Stimulated activated CD4-positive, alpha-beta T cell treated with anti-CD3 and anti-CD28 coated beads, Interleukin-2, amount 100 ng/mL, for 24 hours (primary cell): ENCODE measurements at regions not wholly inside any gene's neighbourhood (a gene's known extent, or its start where the extent isn't known, plus 50 kb on each side); places are given as distances from the start of the nearest gene placed in this dataset.
"Not testable (repeated sequence)": the region's sequence is repeated elsewhere in the genome, so short reads cannot be mapped to it uniquely, and the experiment has no call there.

Source experiments
- DNase-seq, 2 donors: peaks; one replicate each; pipeline ENCODE4 v3.0.0-alpha.2; 2020

DNA sequence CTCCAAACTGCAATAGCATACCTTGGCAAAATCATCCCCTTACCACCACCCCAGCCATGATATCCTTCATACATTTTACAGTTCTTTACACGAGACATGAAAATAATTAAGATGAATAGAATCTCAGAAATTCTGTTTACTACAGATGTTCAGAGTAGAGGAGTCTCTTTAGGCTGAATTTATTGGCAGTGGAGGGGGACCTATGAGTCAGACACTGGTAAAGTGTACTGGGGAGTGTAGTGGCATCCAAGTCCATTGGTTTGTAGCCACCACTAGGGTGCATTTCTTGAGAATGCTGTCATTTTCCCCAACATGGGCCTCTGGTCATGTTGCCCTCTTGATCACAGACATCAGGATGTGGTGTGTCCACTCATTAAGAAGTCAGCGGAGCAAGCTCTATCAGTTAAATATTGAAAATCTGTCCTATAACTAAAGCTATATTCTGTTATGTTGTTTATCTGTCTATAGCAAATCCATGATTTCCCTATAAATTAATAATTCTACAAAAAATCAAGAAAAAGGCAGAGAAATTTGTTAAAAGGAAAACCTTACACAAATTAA, 672.2 kb downstream of the PRIM2 start:
- DNase-seq = not testable (repeated sequence)

DNA sequence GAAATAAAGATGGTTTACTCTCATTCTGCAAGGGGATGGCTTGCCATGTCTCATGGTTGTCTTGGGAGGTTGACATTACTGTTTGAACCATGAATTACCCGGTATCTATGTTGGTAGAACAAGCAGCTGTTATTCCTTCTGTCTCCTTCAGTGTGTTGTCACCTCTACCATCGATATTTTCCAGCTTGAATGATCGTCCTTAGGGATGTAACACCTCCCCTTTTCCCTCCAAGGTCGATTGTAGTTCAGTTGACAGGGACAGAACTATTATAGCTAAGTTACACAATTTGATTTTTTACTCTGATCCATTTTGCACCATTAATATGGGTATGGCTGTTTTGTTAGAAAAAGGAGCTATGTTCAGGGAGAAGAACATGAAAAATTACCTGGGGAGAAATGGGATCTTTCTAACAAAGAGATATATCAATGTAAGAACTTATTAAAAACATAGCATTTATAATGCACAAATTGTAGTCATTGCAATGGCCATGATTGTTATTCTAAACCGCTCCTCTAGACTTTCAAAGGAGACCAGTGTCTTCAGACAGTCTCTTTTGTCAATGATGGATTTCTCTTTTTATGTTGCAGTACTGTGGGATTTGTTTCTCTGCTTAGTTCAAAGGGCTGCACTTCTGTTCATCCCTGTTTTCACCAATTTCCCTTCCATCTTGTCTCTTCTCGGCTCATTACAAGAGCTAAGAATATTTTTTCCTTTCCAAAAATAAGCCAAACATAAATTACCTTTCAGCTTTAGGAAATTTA, 681.6 kb downstream of the PRIM2 start:
- not testable (repeated sequence) for DNase-seq

DNA sequence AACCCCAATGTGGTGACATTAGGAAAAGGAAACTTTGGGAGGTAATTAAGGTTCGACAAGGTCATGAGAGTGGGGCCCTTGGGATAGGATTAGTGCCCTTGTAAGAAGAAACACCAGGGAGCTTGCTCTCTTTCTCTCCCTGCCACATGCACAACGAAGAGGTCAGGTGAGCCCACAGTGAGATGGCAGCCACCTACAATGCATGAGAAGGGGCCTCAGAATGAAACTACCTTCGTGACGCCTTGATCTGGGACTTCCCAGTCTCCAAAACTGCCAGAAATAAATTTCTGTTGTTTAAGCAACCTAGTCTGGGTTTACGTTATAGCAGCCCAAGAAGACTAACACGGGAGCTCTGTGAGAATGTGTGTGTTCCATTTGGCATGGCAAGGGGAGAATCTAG, 682.8 kb downstream of the PRIM2 start:
- not testable (repeated sequence) for DNase-seq

DNA sequence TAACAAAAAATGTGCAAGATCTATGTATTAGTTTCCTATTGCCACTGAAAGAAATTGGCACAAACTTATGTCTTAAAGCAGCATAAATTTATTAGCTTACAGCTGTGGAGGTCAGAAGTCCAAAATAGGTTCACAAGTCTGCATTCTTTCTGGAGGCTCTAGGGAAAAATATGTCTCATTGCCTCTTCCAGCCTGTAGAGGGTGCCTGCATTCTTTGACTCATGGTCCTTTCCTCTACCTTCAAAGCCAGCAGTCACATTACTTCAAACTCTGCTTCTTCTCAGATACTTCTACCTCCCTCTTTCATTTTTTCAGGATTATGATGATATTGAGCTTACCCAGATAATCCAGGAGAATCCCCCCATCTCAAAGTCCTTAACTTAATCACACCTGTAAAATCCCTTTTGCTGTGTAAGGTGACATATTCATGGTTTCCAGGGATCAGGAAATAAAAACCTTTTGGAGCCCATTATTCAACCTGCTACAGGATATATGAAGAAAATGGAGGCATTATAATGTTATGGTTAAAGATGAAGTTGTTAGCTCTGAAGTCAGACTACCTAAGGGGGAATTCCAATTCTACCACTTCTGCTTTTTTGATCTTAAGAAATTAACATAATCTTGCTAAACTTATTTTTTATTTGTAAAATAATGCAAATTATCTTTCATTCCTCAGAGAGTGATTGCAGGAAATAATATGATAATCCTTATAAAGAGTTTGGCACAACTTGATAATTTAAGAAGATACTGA, 686.2 kb downstream of the PRIM2 start:
- DNase-seq = not testable (repeated sequence)

DNA sequence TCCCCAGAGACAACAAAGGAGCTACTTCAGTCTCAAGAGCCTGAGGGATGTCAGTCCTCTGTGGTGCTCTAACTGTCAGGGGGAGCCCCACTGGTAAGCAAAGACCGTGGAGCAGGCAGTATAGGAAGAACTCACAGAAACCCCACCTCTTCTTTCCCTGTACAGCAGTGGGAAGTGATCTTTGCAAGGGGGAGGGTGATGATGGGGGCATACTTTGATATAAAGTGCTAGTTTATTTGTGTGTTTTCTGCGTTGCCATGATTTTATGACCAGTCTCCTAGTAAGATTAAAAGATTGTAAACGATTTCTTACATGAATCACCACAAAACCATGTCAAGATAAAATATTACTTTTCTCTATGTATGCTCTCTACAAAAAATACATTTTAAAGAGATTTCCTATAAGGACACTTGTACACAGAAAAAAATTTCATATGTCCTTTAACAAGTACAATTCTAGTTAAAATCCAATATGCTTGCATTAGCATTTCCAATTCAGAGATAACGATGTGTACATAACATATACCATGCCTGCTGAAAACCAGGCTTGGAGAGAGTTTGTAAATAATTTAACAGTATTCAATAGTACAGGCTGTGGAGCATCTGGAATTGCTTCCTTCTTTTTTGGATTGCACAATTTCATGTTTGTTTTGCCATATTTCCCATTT, 690.0 kb downstream of the PRIM2 start:
- not testable (repeated sequence) for DNase-seq

DNA sequence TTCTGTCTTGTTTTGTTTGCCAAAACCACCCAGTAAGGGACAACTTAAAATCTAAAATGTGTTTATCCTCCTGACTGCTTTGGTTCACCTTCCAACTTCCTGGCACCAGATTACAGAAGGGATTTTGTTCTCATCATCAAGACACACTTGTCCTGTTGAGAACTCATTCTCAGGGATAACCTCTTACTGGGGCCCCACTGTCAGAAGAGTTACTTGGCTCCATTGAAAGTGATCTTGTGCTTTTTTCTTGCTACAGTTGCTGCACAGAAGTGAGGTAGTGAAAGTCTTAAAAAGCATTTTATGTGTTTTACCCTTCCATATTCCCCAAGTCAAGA, 690.5 kb downstream of the PRIM2 start:
- DNase-seq = not testable (repeated sequence)

DNA sequence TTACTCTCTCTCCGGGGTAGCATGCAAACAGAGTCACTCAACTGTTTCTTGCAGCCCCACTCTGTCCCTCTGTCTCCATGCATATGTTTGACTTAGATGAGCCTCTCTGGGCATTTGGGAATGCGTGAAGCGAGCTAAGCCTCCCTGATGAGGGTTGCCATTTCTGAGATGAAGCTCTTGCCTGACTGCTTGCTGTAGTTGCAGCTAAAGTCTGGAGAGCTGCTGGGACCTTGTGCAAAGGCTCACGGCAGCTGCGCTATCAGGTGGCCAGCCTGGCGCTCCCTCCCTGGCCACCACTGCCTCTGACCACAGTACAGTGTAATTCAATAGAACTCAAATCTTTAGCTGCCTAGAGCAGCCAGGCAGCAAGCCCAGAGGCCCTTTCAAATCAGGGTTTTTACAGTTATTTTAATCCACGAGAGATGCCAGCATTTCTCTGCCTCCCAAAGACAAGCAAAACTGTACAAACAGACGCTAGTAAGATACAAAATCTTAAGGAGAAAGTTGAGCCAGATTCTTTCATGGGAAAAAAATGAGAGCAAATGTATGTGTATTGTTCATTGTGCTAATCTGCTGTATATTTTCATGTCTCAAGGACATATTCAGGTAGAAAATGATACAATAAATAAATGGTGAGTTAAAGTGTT, 694.6 kb downstream of the PRIM2 start:
- DNase-seq = not testable (repeated sequence)

DNA sequence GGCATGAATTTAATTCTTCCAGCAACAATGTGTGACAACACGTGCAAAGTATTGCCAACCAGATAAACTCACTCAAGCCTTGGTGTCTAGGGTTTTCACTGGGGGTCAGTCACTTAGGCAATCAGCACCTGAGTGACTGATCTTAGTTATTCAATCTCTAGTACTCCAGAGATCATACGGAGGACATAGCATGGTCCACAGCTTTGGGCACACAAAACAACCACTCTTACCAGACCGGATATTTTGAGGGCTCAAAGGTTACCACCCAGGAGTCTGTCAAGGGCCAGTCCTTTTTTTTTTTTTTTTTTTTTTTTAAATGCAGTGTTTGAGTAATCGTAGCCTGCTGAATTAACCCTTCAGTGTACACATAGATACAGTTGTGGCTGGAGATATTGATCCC, 699.2 kb downstream of the PRIM2 start:
- DNase-seq = not testable (repeated sequence)

DNA sequence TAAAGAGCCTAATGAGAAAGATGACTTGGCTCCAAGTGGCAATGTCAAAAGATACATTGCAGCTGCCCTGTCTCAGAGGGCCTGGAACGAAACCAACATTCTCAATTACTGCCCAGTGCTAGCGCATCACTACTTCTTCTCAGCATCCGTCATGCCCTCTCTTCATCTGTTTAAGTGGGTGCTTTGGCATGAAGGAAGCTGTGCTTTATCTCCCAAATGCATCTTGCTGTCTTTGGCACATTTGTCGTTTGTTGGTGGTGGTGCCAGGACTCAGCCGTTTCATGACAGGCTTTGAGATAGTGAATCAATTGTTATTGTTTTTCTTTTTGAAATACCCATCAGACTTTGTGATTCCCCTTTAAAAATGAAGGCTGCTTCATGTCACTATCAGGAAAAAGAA, 710.8 kb downstream of the PRIM2 start:
- not testable (repeated sequence) for DNase-seq

DNA sequence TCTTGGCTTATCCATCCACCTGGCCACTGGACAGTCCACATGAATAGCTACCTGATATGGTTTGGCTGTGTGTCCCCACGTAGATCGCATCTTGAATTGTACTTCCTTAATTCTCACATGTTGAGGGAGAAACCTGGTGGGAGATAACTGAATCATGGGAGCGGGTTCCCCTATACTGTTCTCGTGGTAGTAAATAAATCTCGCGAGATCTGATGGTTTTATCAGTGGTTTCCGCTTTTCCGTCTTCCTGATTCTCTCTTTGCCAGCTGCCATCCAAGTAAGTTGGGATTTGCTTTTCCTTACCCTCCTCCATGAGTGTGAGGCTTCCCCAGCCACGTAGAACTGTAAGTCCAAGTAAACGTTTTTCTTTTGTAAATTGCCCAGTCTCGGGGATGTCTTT, 720.8 kb downstream of the PRIM2 start:
- not testable (repeated sequence) for DNase-seq

DNA sequence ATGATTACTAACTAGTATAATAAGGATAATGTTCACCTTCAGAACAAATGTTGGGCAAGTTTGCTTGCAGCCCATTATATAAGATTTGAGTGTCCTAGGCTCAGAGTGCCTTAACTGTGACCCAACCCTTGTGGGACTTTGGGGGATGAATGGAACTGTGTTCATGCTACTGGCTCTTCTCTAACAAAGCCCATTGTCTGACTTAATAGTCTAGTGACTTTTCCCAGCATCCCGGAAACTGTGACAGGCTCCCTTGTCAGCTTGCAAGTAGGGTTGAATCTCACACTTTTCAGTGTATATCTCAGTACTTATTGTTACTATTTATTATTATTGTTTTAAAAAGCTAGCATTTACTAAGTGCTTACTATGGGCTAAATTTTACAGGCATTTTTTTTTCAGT, 729.2 kb downstream of the PRIM2 start:
- not testable (repeated sequence) for DNase-seq

DNA sequence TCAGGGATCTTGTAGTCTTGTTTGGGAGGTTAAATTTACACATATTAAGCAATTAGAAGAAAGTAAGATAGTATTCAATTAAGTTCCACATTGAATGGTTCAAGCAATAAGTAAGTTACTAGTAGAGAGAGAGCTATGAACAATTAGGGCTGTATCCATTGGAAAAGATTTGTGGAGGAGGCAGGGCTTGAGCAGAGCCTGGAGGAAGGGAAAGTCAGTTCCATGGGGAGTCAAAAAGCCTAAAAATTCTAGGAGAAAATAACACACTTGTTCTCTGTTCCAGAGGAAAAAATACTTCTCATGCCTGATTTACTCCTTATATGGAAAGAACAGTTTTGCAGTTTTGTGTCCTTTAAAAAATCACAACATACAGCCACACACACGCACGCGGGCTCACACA, 730.0 kb downstream of the PRIM2 start:
- DNase-seq = not testable (repeated sequence)

DNA sequence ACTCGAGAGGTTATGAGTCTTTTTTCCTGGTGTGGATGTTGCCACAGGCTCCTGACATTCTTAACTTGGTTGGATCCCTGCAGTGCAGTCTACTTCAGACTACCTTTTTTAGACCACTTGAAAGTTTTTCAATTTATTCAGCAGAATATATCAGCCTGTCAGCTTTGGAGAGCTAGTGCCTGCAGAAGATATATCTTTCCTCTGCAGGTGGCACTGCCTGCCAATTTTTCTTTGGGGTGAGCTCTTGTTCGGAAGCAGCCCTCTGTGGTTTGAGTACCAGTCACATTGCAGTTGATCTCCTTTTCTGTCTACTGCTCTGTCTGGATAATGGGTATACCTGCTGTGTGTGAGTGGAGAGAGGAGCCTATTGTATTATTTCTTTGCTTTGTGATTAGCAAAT, 730.4 kb downstream of the PRIM2 start:
- DNase-seq = not testable (repeated sequence)

DNA sequence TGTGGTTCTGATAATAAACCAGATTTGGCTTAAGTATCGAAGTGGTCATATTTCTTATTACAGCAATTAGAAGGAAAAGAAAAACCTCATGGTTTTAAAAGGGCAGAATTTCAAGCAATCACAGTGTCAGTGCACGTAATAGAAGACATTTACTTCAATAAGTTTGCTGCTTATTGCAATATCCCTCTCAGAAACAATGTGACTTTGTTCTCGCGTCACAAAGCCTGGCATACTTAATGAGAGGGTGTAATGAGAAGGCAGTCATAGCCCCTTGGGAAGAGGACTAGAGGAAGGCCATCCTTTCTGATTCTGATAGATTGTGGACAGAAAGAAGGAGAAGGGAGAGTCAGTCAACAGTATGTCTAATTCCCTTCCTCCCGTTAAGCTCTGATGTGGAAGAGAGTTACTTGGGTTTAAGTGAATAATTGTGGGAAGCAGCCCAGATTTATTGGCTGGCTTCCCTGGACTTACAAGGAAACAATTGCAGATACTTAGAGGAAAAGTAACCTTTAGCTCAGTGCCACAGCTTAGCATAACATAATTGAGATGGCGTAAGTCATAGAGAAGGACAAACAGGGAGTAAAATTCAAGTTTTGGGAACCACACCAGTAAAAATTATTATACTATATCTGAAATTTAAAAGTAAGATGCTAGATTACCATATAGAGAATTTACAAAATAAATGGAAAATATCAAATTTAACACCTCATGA, 738.2 kb downstream of the PRIM2 start:
- DNase-seq = not testable (repeated sequence)

DNA sequence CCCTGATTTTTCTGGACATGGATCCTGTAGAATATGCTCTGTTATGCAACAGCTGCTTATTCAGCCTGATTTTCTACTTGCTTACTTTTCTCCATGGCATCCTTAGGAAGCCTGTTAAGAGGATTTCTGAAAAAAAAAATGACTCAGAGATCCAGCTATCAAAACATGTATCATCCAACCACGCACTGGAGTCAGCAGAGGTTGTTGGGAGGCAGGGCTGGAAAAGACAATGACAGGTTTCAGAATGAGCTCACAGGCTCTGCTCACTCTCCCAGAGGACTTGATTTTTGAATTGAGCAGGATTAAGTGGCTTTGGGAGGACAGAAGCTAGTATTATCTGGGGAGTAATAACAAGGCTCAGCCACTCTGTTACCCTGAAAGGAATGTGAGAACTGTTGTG, 742.3 kb downstream of the PRIM2 start:
- DNase-seq = not testable (repeated sequence)

DNA sequence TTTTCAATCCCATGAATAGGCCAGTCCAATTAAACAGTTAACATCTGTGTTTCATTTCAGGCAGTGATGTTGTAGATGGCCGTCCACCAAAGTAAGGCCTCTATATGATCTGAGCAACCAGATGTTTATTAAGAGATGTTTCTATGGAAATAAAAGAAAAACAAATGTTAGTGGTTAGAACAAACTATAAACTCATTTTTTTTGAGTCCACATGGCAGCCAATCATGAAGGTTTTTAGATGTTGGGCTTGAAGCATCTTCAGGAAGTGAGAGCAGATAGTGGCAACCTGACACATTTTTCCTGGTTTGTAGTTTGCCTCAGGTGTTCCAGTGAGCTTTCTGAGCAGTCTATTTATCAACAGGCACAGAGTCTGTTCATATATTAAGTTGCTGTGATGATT, 746.1 kb downstream of the PRIM2 start:
- DNase-seq = not testable (repeated sequence)

DNA sequence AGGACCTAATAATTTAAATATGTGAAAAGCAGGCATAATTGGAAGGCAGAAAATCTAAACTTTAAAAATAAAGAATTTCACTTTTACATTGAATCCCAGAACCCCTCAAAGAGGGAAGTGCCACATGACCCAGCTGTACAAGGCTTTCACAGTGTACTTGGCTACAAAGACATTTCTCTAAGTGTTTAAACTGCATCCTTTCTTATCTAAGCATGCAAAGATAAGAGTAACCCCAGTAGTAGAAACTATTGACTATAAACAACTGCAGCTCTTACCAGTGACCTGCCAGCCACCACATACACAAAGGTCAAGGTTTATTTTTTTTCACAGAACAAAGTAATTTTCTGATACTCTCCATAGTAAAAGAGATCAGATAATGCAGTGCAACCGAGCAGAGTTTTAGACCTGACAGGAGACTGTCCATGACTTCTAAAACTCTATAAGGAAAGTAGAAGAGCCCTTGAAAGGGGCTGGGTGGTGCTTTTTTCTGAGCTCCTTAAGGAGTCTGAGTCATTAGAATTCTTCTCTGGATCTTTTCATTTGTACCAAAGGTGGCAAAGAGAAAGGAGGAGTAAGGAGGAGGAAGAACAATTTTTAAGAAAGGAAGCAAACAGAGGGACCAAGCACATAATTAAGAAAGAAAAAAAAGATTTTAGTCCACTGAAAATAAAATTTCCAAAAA, 750.6 kb downstream of the PRIM2 start:
- not testable (repeated sequence) for DNase-seq

DNA sequence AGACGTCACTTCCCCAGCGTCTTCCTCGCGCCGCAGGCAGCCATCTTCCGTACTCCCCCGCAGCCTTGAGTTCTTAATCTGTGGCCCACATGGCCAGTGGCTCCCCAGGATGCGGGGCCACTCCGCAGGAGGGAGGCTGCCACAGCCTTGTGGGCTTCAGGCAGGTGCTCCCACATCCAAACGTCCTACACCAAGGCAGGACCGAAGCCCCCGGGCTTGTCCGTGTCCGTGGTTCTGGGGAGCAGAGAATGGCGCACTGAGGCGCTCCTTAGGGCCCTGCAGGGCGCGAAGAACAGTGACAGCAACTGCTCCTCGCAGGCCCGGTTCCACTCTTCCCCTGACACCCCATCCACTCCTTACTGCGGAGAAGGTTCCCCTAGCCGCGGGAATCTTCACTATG, 755.8 kb downstream of the PRIM2 start:
- no peak for DNase-seq

DNA sequence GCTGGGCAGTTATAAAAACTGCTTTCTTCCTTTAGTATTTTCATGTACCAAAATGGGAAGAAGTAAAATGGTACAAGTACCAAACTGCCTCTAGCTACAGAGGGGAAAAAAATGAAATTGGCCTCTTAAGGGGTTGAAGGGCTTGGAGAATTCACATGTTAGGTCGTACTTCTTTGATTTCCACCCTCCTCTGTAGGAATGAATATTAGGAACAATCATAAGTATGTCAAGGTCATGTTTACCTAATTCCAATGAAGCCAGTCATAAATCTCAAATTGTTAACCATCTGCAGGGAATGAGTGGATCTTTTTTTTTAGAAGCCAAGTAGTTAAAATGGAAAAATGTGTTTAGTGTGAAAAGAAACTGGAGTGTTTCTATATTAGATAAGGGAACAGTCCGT, 772.6 kb downstream of the PRIM2 start:
- DNase-seq = not testable (repeated sequence)

DNA sequence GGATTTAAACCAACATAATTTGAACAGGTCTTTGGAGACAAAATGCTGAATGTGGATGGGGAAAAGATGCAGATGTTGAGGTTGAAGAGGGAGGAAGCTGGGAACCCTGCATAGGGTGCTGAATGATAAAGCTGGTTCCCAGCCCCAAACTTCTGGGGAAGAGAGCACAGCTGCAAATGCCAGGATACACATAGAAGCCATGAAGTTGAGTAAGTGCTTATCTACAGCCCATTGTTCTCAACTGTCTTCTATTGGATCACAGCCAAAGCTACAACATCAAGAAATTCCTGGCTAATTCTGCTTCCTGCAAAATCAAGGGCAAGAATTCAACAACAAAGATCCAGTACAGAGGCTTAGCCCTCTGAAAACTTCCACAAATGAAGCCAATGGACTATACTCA, 779.8 kb downstream of the PRIM2 start:
- DNase-seq = not testable (repeated sequence)

DNA sequence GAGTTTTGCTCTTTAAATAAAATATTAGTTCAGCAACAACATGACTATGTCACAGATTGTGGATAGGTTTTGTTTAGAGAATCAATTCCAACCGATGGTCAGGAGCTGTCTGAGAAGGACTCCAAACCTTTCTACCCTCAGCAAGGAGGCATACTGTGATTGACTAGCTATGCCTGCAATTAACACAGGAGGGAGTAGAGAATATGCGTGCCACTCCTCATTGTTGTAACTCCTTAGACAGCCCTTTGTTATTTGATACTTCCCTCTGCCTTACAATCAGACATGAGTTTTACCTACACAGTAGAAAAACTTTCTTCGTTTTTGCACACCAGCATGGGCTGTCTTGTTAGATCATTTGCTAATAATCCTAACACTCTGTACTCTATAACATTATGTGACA, 796.5 kb downstream of the PRIM2 start:
- DNase-seq = no peak

DNA sequence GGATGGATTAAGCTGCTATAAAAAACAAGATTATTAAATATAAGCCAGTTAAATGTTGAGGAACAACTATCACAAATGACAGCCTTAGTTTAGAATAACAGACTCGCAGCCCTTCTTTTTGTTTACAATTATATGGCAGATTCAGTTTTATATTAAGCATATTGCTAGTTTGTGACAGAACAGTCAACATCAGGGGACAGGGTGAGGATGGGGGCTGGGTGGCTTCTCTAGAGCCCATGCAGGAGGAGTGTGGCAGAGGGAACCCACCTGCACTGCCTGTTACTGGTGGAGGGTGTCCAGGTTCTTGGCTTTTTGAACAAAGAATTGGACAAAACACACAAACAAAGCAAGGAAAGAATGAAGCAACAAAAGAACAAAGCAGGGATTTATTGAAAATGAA, 799.7 kb downstream of the PRIM2 start:
- not testable (repeated sequence) for DNase-seq
